GM12878 (cell line): ENCODE measurements at regions not wholly inside any gene's neighbourhood (a gene's known extent, or its start where the extent isn't known, plus 50 kb on each side); places are given as distances from the start of the nearest gene placed in this dataset.

Experiments
- ATAC-seq: fragments of 200-7000 bp; cut with Tn5 transposase; 3 replicates; pipeline ENCODE4 v1.9.1; 2020; ENCODE audit warnings: mild to moderate bottlenecking, moderate library complexity
- BruUV-seq: library from RNA; stranded (reverse); fragments of 400-500 nt; replicated peaks from 2 replicates; lab custom pipeline; 2021; lab: Mats Ljungman, UMichigan
- CTCF ChIA-PET: fragments of 300-600 bp; sonication (Branson Sonifier 250); formaldehyde crosslinking; extraction: SDS; loops from one replicate; lab custom pipeline; 2021; ENCODE audit warnings: inconsistent platforms; lab: Yijun Ruan, JAX
- POLR2A ChIA-PET: fragments of 350-600 bp; formaldehyde crosslinking; extraction: SDS; loops from one replicate; lab custom pipeline; 2021; ENCODE audit warnings: inconsistent platforms; lab: Charles Lee
- RAD21 ChIA-PET: fragments of 300-600 bp; sonication (Branson Sonifier 250); formaldehyde crosslinking; loops from one replicate; lab custom pipeline; 2023; ENCODE audit warnings: antibody characterized with exemption; ENCODE audit not compliant: unreplicated experiment; lab: Charles Lee
- SMC1A ChIA-PET: fragments of 300-600 bp; sonication (Branson Sonifier 250); formaldehyde crosslinking; loops from one replicate; lab custom pipeline; 2023; ENCODE audit not compliant: unreplicated experiment, uncharacterized antibody; lab: Charles Lee
- DNase-seq: peaks from one replicate; pipeline ENCODE4 v3.0.0-alpha.2; 2011; ENCODE audit warnings: low read depth, low spot score
- FAIRE-seq: peaks from 3 replicates; lab custom pipeline; 2011; peaks lifted over from hg19 to GRCh38; lab: Jason Lieb, UNC
- H2AFZ ChIP-seq: 2 replicates; pipeline ENCODE4 v1.6.0; 2011; ENCODE audit warnings: low read depth, low read length, control low read depth; ENCODE audit not compliant: control insufficient read depth
- H3K27ac ChIP-seq: 2 replicates; pipeline ENCODE4 v1.5.1; 2011; ENCODE audit warnings: control low read depth; ENCODE audit not compliant: control insufficient read depth, insufficient read depth
- H3K27me3 ChIP-seq, 2 experiments: replicated peaks in 1 of 2; 2 replicates each; pipeline versions ENCODE4 v1.6.0 to v1.6.1; 2011; ENCODE audit warnings: low read length in 1 of 2; ENCODE audit not compliant: control insufficient read depth in 2 of 2, insufficient read depth in 2 of 2
- H3K36me3 ChIP-seq, 2 experiments: 2 replicates each; pipeline ENCODE4 v1.5.1; 2011; ENCODE audit warnings: low read length in 1 of 2; ENCODE audit not compliant: control insufficient read depth in 2 of 2, insufficient read depth in 2 of 2
- H3K4me1 ChIP-seq: 2 replicates; pipeline ENCODE4 v1.6.1; 2011; ENCODE audit warnings: mild to moderate bottlenecking, low read length, moderate library complexity, mixed read lengths; ENCODE audit not compliant: control insufficient read depth, insufficient read depth
- H3K4me2 ChIP-seq: 2 replicates; pipeline ENCODE4 v1.6.0; 2011; ENCODE audit warnings: control low read depth; ENCODE audit not compliant: control insufficient read depth, insufficient read depth
- H3K4me3 ChIP-seq: fragments of 200-600 bp; sonication (generic); 2 replicates; pipeline ENCODE4 v1.5.1; 2016
- H3K79me2 ChIP-seq: 2 replicates; pipeline ENCODE4 v1.6.0; 2011; ENCODE audit warnings: low read length; ENCODE audit not compliant: control insufficient read depth, insufficient read depth
- H3K9ac ChIP-seq: 2 replicates; pipeline ENCODE4 v1.8.0; 2011; ENCODE audit warnings: low read length, control low read depth, mixed read lengths; ENCODE audit not compliant: control insufficient read depth, insufficient read depth
- H3K9me3 ChIP-seq: replicated peaks from 3 replicates; pipeline ENCODE4 v1.5.1; 2011; ENCODE audit warnings: mild to moderate bottlenecking, low read length; ENCODE audit not compliant: control insufficient read depth, insufficient read depth
- H4K20me1 ChIP-seq: 2 replicates; pipeline ENCODE4 v1.6.0; 2011; ENCODE audit not compliant: control insufficient read depth, insufficient read depth
- KLF5 ChIP-seq: fragments of 450-650 bp; IDR thresholded peaks from 2 replicates; pipeline ENCODE4 v1.6.1; 2014; ENCODE audit warnings: mild to moderate bottlenecking; ENCODE audit not compliant: partially characterized antibody
- NKRF ChIP-seq: fragments of 450-650 bp; conservative IDR thresholded peaks from 2 replicates; pipeline ENCODE4 v1.6.1; 2017; ENCODE audit warnings: mild to moderate bottlenecking, moderate library complexity
- whole genome bisulfite sequencing: methylation state at CpG from one replicate; pipeline ENCODE4 v1.1.6; 2016; ENCODE audit warnings: low lambda C conversion rate; ENCODE audit not compliant: insufficient replicate concordance, insufficient coverage; ENCODE audit errors: missing lambda C conversion rate; 5-methylcytosine and 5-hydroxymethylcytosine counted together
- in situ Hi-C: fragments of 300-500 bp; cut with MboI; formaldehyde crosslinking; loops from 9 replicates; pipeline ENCODE4 v1.14.3; 2018; ENCODE audit warnings: mixed read lengths
- intact Hi-C: fragments of 100-400 bp; cut with micrococcal nuclease; formaldehyde crosslinking; loops from one replicate; pipeline ENCODE4 v1.14.2; 2022; ENCODE audit not compliant: unreplicated experiment

DNA sequence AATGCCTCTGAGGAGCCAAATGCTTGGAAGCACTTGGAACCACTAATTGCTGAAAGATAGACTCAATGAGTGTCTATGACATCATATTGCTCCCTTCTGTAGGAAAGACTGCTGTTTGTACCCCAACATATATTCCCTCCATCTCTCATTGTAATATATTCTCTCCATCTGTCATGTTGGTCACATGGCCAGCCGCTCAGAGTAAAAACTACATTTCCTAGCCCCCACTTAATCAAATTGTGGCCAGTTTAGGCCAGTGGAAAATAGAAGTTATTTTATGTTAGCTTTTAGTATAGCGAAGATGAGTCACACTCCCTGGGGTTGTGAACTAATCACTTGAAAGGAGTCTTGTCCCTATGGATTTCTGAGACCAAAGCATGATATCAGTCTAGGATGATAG is 160.2 kb downstream of the HNMT start:
- POLR2A ChIA-PET, result interaction anchor here (0.5 kb wide), 1 partner anchor 154 kb away, joined by 4 read pairs; no protein-coding TSS in a partner anchor
- no peak for FAIRE-seq
- ATAC-seq, result no peak
- Histone ChIP-seq H3K27me3 (no peaks in the 10 kb centered on the region), H3K9me3 (no peaks in the 10 kb centered on the region), H3K4me2 (no peak overlapping the region), H3K9ac (no peak overlapping the region), H3K27ac (no peak overlapping the region), H4K20me1 (no peaks in the 10 kb centered on the region), H3K79me2 (no peaks in the 10 kb centered on the region), H3K36me3 (no peaks in the 10 kb centered on the region), H2AFZ (no peak overlapping the region), H3K4me3 (no peak overlapping the region), H3K4me1 (no peaks in the 10 kb centered on the region)
- no TSS peak for BruUV-seq
- no peak for TF ChIP-seq KLF5
- no peak for TF ChIP-seq NKRF
- CTCF ChIA-PET, result interaction anchor here (0.9 kb wide), 1 partner anchor 29 kb away, joined by 3 read pairs; no protein-coding TSS in a partner anchor
- SMC1A ChIA-PET, result interaction anchor here (0.7 kb wide), 1 partner anchor 235 kb away, joined by 3 read pairs; no protein-coding TSS in a partner anchor
- intact Hi-C loops, result loop anchor here (10.0 kb wide), 1 partner anchor 660 kb away; the partner anchor contains the start of gene NXPH2
- in situ Hi-C loops, result no loop called here
- DNase-seq, result no peak
- 49% methylated on average over 2 of the region's 2 CpGs for WGBS
- RAD21 ChIA-PET, result no interaction called here
